GM06990 (cell line): ENCODE measurements at regions not wholly inside any gene's neighbourhood (a gene's known extent, or its start where the extent isn't known, plus 50 kb on each side); places are given as distances from the start of the nearest gene placed in this dataset.

Experiments
- DNase-seq: peaks from one replicate; pipeline ENCODE4 v3.0.0-alpha.2; 2011; ENCODE audit not compliant: insufficient read length; ENCODE audit errors: extremely low read depth
- H3K27me3 ChIP-seq: replicated peaks from 2 replicates; pipeline ENCODE4 v1.6.0; 2011; ENCODE audit warnings: low read length; ENCODE audit not compliant: control insufficient read depth, insufficient read depth
- H3K36me3 ChIP-seq: 2 replicates; pipeline ENCODE4 v1.5.1; 2011; ENCODE audit warnings: low read length; ENCODE audit not compliant: control insufficient read depth, insufficient read depth
- H3K4me3 ChIP-seq: replicated peaks from 2 replicates; pipeline ENCODE4 v1.5.1; 2011; ENCODE audit warnings: low read depth, mild to moderate bottlenecking, control low read depth, low read length
- CTCF ChIP-seq: IDR thresholded peaks from 2 replicates; pipeline ENCODE4 v1.5.1; 2011; ENCODE audit warnings: low read length, control low read depth, mild to moderate bottlenecking, inconsistent platforms; ENCODE audit not compliant: insufficient read depth, poor library complexity, severe bottlenecking

GRCh38 chr2:51846796-51847195 lies 814.9 kb upstream of the NRXN1 start:
- no peaks in the 10 kb centered on the region for H3K27me3 ChIP-seq

GRCh38 chr2:51846018-51846417 lies 814.1 kb upstream of the NRXN1 start:
- no peaks in the 10 kb centered on the region for H3K36me3 ChIP-seq
- H3K4me3 ChIP-seq, result no peak overlapping the region
- DNase-seq, result no peak
- no peak for TF ChIP-seq CTCF
- H3K27me3 ChIP-seq, result no peaks in the 10 kb centered on the region

More at GRCh38 chr2:51846796-51847195, 814.9 kb upstream of the NRXN1 start:
- no peak for TF ChIP-seq CTCF
- no peak for DNase-seq
- H3K36me3 ChIP-seq, result no peaks in the 10 kb centered on the region
- H3K4me3 ChIP-seq, result no peak overlapping the region

- no peak overlapping the region for H3K4me3 ChIP-seq
- H3K36me3 ChIP-seq, result no peaks in the 10 kb centered on the region
- no peaks in the 10 kb centered on the region for H3K27me3 ChIP-seq
- TF ChIP-seq CTCF, result no peak
- DNase-seq, result no peak
These were observed 812.7 kb upstream of the NRXN1 start for GRCh38 chr2:51844596-51844995.

- TF ChIP-seq CTCF, result no peak
- no peak for DNase-seq
- H3K36me3 ChIP-seq, result no peaks in the 10 kb centered on the region
- no peaks in the 10 kb centered on the region for H3K27me3 ChIP-seq
- no peak overlapping the region for H3K4me3 ChIP-seq
These were observed 797.5 kb upstream of the NRXN1 start for GRCh38 chr2:51829477-51829876.

GRCh38 chr2:51825823-51826222 lies 793.9 kb upstream of the NRXN1 start:
- no peak for DNase-seq

More at GRCh38 chr2:51825823-51826222, 793.9 kb upstream of the NRXN1 start:
- no peaks in the 10 kb centered on the region for H3K27me3 ChIP-seq
- no peak overlapping the region for H3K4me3 ChIP-seq
- TF ChIP-seq CTCF, result no peak
- H3K36me3 ChIP-seq, result no peaks in the 10 kb centered on the region
